ENCODE measurements at regions not wholly inside any gene's neighbourhood (a gene's known extent, or its start where the extent isn't known, plus 50 kb on each side); places are given as distances from the start of the nearest gene placed in this dataset.

DNA sequence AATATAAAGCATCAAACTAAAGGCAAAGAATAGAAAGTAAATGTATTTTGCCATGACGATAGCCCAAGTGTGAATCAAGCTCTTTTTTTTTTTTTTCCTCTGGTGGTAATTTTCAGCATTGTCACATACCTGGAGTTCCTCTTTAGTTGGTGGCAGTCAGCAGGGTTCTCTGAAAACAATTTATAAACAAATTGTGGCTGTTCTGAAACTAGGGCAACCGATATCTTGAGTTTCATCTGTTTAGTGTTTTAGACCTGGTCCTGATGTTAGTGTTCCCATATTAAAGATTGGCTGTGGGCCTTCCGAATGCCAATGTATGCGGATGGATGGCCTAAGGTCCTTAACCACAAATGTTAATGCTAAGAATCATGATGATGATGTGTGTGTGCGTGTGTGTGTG is 713.1 kb downstream of the GATA3 start:
- no peak for DNase-seq (ENCODE audit: low read depth, low spot score)
- dilution Hi-C loops (cut with MboI; ENCODE audit: extremely low pct_ligation_motif_present, low sequenced_read_pairs): no loop called here
- Histone ChIP-seq H4K20me1 (ENCODE audit: control insufficient read depth, extremely low read depth, insufficient read depth, low read length) (no peaks in the 10 kb centered on the region), H3K9me1 (ENCODE audit: control insufficient read depth, extremely low read depth, insufficient read depth, low read length) (no peaks in the 10 kb centered on the region), H3K79me2 (ENCODE audit: control insufficient read depth, insufficient read depth, low read length) (no peaks in the 10 kb centered on the region), H3K9ac (ENCODE audit: control insufficient read depth, extremely low read depth, insufficient read depth, low read length) (no peak overlapping the region), H2AFZ (ENCODE audit: control insufficient read depth, low read length) (no peak overlapping the region), H3K9me3 (ENCODE audit: control insufficient read depth, low read depth, low read length) (no peaks in the 10 kb centered on the region), H3K4me3 (ENCODE audit: control insufficient read depth in 2 of 3, extremely low read depth in 1 of 3, insufficient read depth in 2 of 3, low read depth in 1 of 3, low read length in 3 of 3) (no peak overlapping the region), H3K27ac (ENCODE audit: control insufficient read depth, insufficient read depth, low read length) (no peak overlapping the region), H3K4me2 (ENCODE audit: control insufficient read depth, extremely low read depth, insufficient read depth, low read depth, low read length) (no peak overlapping the region), H3K4me1 (ENCODE audit: control insufficient read depth, extremely low read depth, insufficient read depth, low read length) (peaks cover 4% of the 10 kb centered on the region), H3K27me3 (ENCODE audit: control insufficient read depth, extremely low read depth, insufficient read depth, low read length) (no peaks in the 10 kb centered on the region), H3K36me3 (ENCODE audit: control insufficient read depth in 2 of 2, extremely low read depth in 1 of 2, insufficient read depth in 2 of 2, low read length in 2 of 2) (no peaks in the 10 kb centered on the region)
- FAIRE-seq: no peak
- no peak for TF ChIP-seq EZH2 (IDR thresholded peaks at IDR 0.05; ENCODE audit: low read length)
- TF ChIP-seq, protein P1, sequence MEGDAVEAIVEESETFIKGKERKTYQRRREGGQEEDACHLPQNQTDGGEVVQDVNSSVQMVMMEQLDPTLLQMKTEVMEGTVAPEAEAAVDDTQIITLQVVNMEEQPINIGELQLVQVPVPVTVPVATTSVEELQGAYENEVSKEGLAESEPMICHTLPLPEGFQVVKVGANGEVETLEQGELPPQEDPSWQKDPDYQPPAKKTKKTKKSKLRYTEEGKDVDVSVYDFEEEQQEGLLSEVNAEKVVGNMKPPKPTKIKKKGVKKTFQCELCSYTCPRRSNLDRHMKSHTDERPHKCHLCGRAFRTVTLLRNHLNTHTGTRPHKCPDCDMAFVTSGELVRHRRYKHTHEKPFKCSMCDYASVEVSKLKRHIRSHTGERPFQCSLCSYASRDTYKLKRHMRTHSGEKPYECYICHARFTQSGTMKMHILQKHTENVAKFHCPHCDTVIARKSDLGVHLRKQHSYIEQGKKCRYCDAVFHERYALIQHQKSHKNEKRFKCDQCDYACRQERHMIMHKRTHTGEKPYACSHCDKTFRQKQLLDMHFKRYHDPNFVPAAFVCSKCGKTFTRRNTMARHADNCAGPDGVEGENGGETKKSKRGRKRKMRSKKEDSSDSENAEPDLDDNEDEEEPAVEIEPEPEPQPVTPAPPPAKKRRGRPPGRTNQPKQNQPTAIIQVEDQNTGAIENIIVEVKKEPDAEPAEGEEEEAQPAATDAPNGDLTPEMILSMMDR (optimal IDR thresholded peaks at IDR 0.05 in 1 of 3, IDR thresholded peaks at IDR 0.05 in 1 of 3, conservative IDR thresholded peaks at IDR 0.05 in 1 of 3; ENCODE audit: extremely low read depth in 1 of 3, insufficient read depth in 2 of 3, low read length in 3 of 3): no peak

DNA sequence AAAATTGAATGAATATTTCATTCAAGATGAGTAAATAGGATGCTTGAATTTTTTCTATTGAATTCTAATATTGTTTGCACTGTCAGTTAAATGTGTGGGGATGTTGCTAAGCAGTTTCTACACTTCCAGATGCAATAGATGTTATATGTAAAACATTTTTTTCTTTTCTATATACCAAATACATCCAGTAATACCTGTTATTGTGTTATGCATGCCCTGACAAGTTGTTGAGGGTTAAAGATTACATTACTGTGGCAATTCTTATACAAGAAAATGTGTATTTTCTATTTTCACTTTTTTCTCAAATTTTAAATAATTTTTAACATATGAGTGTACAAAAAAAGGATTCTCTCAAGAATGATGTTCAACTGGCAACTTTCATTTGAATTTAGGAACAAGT is 713.9 kb downstream of the GATA3 start:
- DNase-seq (ENCODE audit: low read depth, low spot score) (no peak), FAIRE-seq (no peak)
- dilution Hi-C loops (cut with MboI; ENCODE audit: extremely low pct_ligation_motif_present, low sequenced_read_pairs): no loop called here

More for the DNA sequence above, 713.9 kb downstream of the GATA3 start:
- Histone ChIP-seq H3K9me3 (ENCODE audit: control insufficient read depth, low read depth, low read length) (no peaks in the 10 kb centered on the region), H3K4me3 (ENCODE audit: control insufficient read depth in 2 of 3, extremely low read depth in 1 of 3, insufficient read depth in 2 of 3, low read depth in 1 of 3, low read length in 3 of 3) (no peak overlapping the region), H3K9me1 (ENCODE audit: control insufficient read depth, extremely low read depth, insufficient read depth, low read length) (no peaks in the 10 kb centered on the region), H3K36me3 (ENCODE audit: control insufficient read depth in 2 of 2, extremely low read depth in 1 of 2, insufficient read depth in 2 of 2, low read length in 2 of 2) (no peaks in the 10 kb centered on the region), H3K27ac (ENCODE audit: control insufficient read depth, insufficient read depth, low read length) (no peak overlapping the region), H3K27me3 (ENCODE audit: control insufficient read depth, extremely low read depth, insufficient read depth, low read length) (no peaks in the 10 kb centered on the region), H3K9ac (ENCODE audit: control insufficient read depth, extremely low read depth, insufficient read depth, low read length) (no peak overlapping the region), H3K79me2 (ENCODE audit: control insufficient read depth, insufficient read depth, low read length) (no peaks in the 10 kb centered on the region), H4K20me1 (ENCODE audit: control insufficient read depth, extremely low read depth, insufficient read depth, low read length) (no peaks in the 10 kb centered on the region), H3K4me2 (ENCODE audit: control insufficient read depth, extremely low read depth, insufficient read depth, low read depth, low read length) (no peak overlapping the region), H3K4me1 (ENCODE audit: control insufficient read depth, extremely low read depth, insufficient read depth, low read length) (peaks cover 4% of the 10 kb centered on the region), H2AFZ (ENCODE audit: control insufficient read depth, low read length) (no peak overlapping the region)
- TF ChIP-seq, protein P1 (optimal IDR thresholded peaks at IDR 0.05 in 1 of 3, IDR thresholded peaks at IDR 0.05 in 1 of 3, conservative IDR thresholded peaks at IDR 0.05 in 1 of 3; ENCODE audit: extremely low read depth in 1 of 3, insufficient read depth in 2 of 3, low read length in 3 of 3): no peak
- TF ChIP-seq EZH2 (IDR thresholded peaks at IDR 0.05; ENCODE audit: low read length): no peak
